MM.1S (cell line): ENCODE measurements at regions not wholly inside any gene's neighbourhood (a gene's known extent, or its start where the extent isn't known, plus 50 kb on each side); places are given as distances from the start of the nearest gene placed in this dataset.

ENCODE experiments used
- CTCF ChIP-seq: fragments of 300-600 bp; sonication (generic); IDR thresholded peaks from 2 replicates; pipeline ENCODE4 v1.5.1; 2016; ENCODE audit warnings: antibody characterized with exemption, low read length, mixed read lengths
- EZH2 ChIP-seq: fragments of 300-600 bp; sonication (generic); optimal IDR thresholded peaks from 2 replicates; pipeline ENCODE3; 2017; ENCODE audit warnings: low read depth, mild to moderate bottlenecking, antibody characterized with exemption, low read length, mixed read lengths
- EZH2phosphoT487 ChIP-seq: fragments of 300-600 bp; sonication (generic); IDR thresholded peaks from 2 replicates; pipeline ENCODE4 v1.6.1; 2018; ENCODE audit warnings: antibody characterized with exemption, low read length

GRCh38 chr1:201639826-201640225, 100.9 kb downstream of the NAV1 start:
- TF ChIP-seq CTCF, result no peak
- no peak for TF ChIP-seq EZH2
- TF ChIP-seq EZH2phosphoT487, result no peak
